ENCODE measurements at regions not wholly inside any gene's neighbourhood (a gene's known extent, or its start where the extent isn't known, plus 50 kb on each side); places are given as distances from the start of the nearest gene placed in this dataset.
"Not testable (repeated sequence)": the region's sequence is repeated elsewhere in the genome, so short reads cannot be mapped to it uniquely, and the experiment has no call there.

- DNase-seq (ENCODE audit: low spot score), result no peak
- no peak for TF ChIP-seq CTCF (IDR thresholded peaks at IDR 0.05; ENCODE audit: poor library complexity, severe bottlenecking)
- Histone ChIP-seq H3K36me3 (ENCODE audit: low read depth) (no peaks in the 10 kb centered on the region), H3K4me3 (ENCODE audit: severe bottlenecking) (no peak overlapping the region), H3K27me3 (ENCODE audit: insufficient read depth, poor library complexity, severe bottlenecking) (no peaks in the 10 kb centered on the region), H3K4me1 (ENCODE audit: insufficient read depth, poor library complexity, severe bottlenecking) (no peaks in the 10 kb centered on the region), H3K27ac (ENCODE audit: poor library complexity, severe bottlenecking) (no peak overlapping the region), H3K9me3 (ENCODE audit: severe bottlenecking) (no peaks in the 10 kb centered on the region)
- ATAC-seq (ENCODE audit: low read depth), result no peak
Measured at GRCh38 chr4:178003098-178003657, 560.9 kb upstream of the AGA start.

- Histone ChIP-seq H3K4me1 (ENCODE audit: insufficient read depth, poor library complexity, severe bottlenecking) (no peaks in the 10 kb centered on the region), H3K27me3 (ENCODE audit: insufficient read depth, poor library complexity, severe bottlenecking) (no peaks in the 10 kb centered on the region), H3K9me3 (ENCODE audit: severe bottlenecking) (no peaks in the 10 kb centered on the region), H3K27ac (ENCODE audit: poor library complexity, severe bottlenecking) (no peak overlapping the region), H3K4me3 (ENCODE audit: severe bottlenecking) (no peak overlapping the region), H3K36me3 (ENCODE audit: low read depth) (no peaks in the 10 kb centered on the region)
- TF ChIP-seq CTCF (IDR thresholded peaks at IDR 0.05; ENCODE audit: poor library complexity, severe bottlenecking), result no peak
- DNase-seq (ENCODE audit: low spot score), result no peak
- no peak for ATAC-seq (ENCODE audit: low read depth)
Measured at GRCh38 chr4:178010596-178010995, 568.4 kb upstream of the AGA start.

GRCh38 chr4:178015046-178015445, 572.8 kb upstream of the AGA start:
- not testable (repeated sequence) for ATAC-seq (ENCODE audit: low read depth); H3K27ac ChIP-seq (ENCODE audit: poor library complexity, severe bottlenecking); H3K9me3 ChIP-seq (ENCODE audit: severe bottlenecking); H3K4me3 ChIP-seq (ENCODE audit: severe bottlenecking); DNase-seq (ENCODE audit: low spot score); H3K4me1 ChIP-seq (ENCODE audit: insufficient read depth, poor library complexity, severe bottlenecking); H3K27me3 ChIP-seq (ENCODE audit: insufficient read depth, poor library complexity, severe bottlenecking); H3K36me3 ChIP-seq (ENCODE audit: low read depth)

GRCh38 chr4:178026999-178027398, 584.8 kb upstream of the AGA start:
- Histone ChIP-seq H3K27me3 (ENCODE audit: insufficient read depth, poor library complexity, severe bottlenecking) (no peaks in the 10 kb centered on the region), H3K36me3 (ENCODE audit: low read depth) (no peaks in the 10 kb centered on the region), H3K9me3 (ENCODE audit: severe bottlenecking) (no peaks in the 10 kb centered on the region), H3K4me1 (ENCODE audit: insufficient read depth, poor library complexity, severe bottlenecking) (no peaks in the 10 kb centered on the region), H3K4me3 (ENCODE audit: severe bottlenecking) (no peak overlapping the region), H3K27ac (ENCODE audit: poor library complexity, severe bottlenecking) (no peak overlapping the region)
- ATAC-seq (ENCODE audit: low read depth), result no peak
- DNase-seq (ENCODE audit: low spot score), result no peak
- no peak for TF ChIP-seq CTCF (IDR thresholded peaks at IDR 0.05; ENCODE audit: poor library complexity, severe bottlenecking)

GRCh38 chr4:178027796-178028195, 585.6 kb upstream of the AGA start:
- H3K36me3 ChIP-seq (ENCODE audit: low read depth), result no peaks in the 10 kb centered on the region
- H3K9me3 ChIP-seq (ENCODE audit: severe bottlenecking), result no peaks in the 10 kb centered on the region
- DNase-seq (ENCODE audit: low spot score), result no peak
- ATAC-seq (ENCODE audit: low read depth), result no peak
- H3K4me3 ChIP-seq (ENCODE audit: severe bottlenecking), result no peak overlapping the region
- H3K4me1 ChIP-seq (ENCODE audit: insufficient read depth, poor library complexity, severe bottlenecking), result no peaks in the 10 kb centered on the region
- TF ChIP-seq CTCF (IDR thresholded peaks at IDR 0.05; ENCODE audit: poor library complexity, severe bottlenecking), result no peak
- H3K27me3 ChIP-seq (ENCODE audit: insufficient read depth, poor library complexity, severe bottlenecking), result no peaks in the 10 kb centered on the region
- no peak overlapping the region for H3K27ac ChIP-seq (ENCODE audit: poor library complexity, severe bottlenecking)

Data from RWPE2 (cell line).